ENCODE measurements at regions not wholly inside any gene's neighbourhood (a gene's known extent, or its start where the extent isn't known, plus 50 kb on each side); places are given as distances from the start of the nearest gene placed in this dataset.

- H3T11ph ChIP-seq (ENCODE audit: low read length) = no peak overlapping the region
- no peak overlapping the region for H3K27ac Mint-ChIP-seq
- H3K36me3 Mint-ChIP-seq (ENCODE audit: insufficient read depth in 1 of 3, low read depth in 3 of 3) = no peaks in the 10 kb centered on the region
- H4K91ac ChIP-seq (ENCODE audit: insufficient read length, low read depth, low read length) = no peak overlapping the region
- H3K79me1 ChIP-seq (ENCODE audit: insufficient read depth, low read depth, low read length, poor library complexity, severe bottlenecking) = no peaks in the 10 kb centered on the region
- H3K4me2 ChIP-seq (ENCODE audit: insufficient read depth, insufficient read length, low read length) = no peak overlapping the region
- H3K27me3 Mint-ChIP-seq (ENCODE audit: low read depth) = no peaks in the 10 kb centered on the region
- H3K9me3 ChIP-seq (ENCODE audit: control insufficient read depth, low read depth, low read length) = no peaks in the 10 kb centered on the region
- TF ChIP-seq CTCF (conservative IDR thresholded peaks at IDR 0.05) = no peak
- H3K9me3 Mint-ChIP-seq = no peaks in the 10 kb centered on the region
- no peak overlapping the region for H2AFZ ChIP-seq (ENCODE audit: low read length)
- no peak overlapping the region for H2AK5ac ChIP-seq (ENCODE audit: insufficient read length, low read length)
- H3K18ac ChIP-seq (ENCODE audit: insufficient read length, low read depth, low read length) = no peak overlapping the region
- H2BK120ac ChIP-seq (ENCODE audit: low read depth, low read length, poor library complexity, severe bottlenecking) = no peak overlapping the region
- WGBS (ENCODE audit: extremely low coverage, insufficient read length, low lambda C conversion rate) = no CpG with 5 or more reads among the region's 5 CpGs
- H3K27me3 ChIP-seq (ENCODE audit: insufficient read depth, low read length) = no peaks in the 10 kb centered on the region
- H4K20me1 ChIP-seq (ENCODE audit: control insufficient read depth, insufficient read depth, insufficient read length) = no peaks in the 10 kb centered on the region
- no peak overlapping the region for H3K56ac ChIP-seq (ENCODE audit: insufficient read length, low read depth, low read length)
- H3K4me3 Mint-ChIP-seq = no peak overlapping the region
- no peak overlapping the region for H3K23ac ChIP-seq (ENCODE audit: insufficient read length, low read depth, low read length)
- H3K14ac ChIP-seq (ENCODE audit: insufficient read depth, low read length) = no peak overlapping the region
- H2BK20ac ChIP-seq (ENCODE audit: low read depth, low read length, poor library complexity, severe bottlenecking) = no peak overlapping the region
- H2BK15ac ChIP-seq (ENCODE audit: low read depth, low read length) = no peak overlapping the region
- no peak overlapping the region for H3K4ac ChIP-seq (ENCODE audit: low read depth, low read length)
- H3K4me1 Mint-ChIP-seq = no peaks in the 10 kb centered on the region
- H2BK5ac ChIP-seq (ENCODE audit: insufficient read length, low read length) = no peak overlapping the region
- H3K79me2 ChIP-seq (ENCODE audit: insufficient read depth, low read length) = no peaks in the 10 kb centered on the region
- H2BK12ac ChIP-seq (ENCODE audit: insufficient read length, low read depth, low read length) = no peak overlapping the region
- no peak overlapping the region for H4K5ac ChIP-seq (ENCODE audit: insufficient read length, low read depth, low read length)
- no peak overlapping the region for H4K8ac ChIP-seq (replicated peaks; ENCODE audit: insufficient read length, low read depth, low read length)
- H3K9ac ChIP-seq (ENCODE audit: extremely low read depth, insufficient read length, low read length) = no peak overlapping the region
- H3K4me1 ChIP-seq (ENCODE audit: insufficient read depth, low read length) = no peaks in the 10 kb centered on the region
- no peak for DNase-seq
- no peaks in the 10 kb centered on the region for H3K23me2 ChIP-seq (ENCODE audit: insufficient read length, low read depth, low read length, poor library complexity, severe bottlenecking)
- no peak overlapping the region for H3K27ac ChIP-seq (ENCODE audit: insufficient read length, low read depth, low read length)
These were observed 91.3 kb upstream of the TNFAIP3 start for GRCh38 chr6:137775720-137776119.

Measured in H9 (cell line).